K562 (cell line): ENCODE measurements at regions not wholly inside any gene's neighbourhood (a gene's known extent, or its start where the extent isn't known, plus 50 kb on each side); places are given as distances from the start of the nearest gene placed in this dataset.

Source experiments
- ATAC-seq: fragments of 200-7000 bp; cut with Tn5 transposase; 3 replicates; pipeline ENCODE4 v1.9.1; 2020; ENCODE audit warnings: moderate library complexity
- BruUV-seq: library from RNA; stranded (reverse); fragments of 400-500 nt; replicated peaks from 2 replicates; lab custom pipeline; 2021; lab: Mats Ljungman, UMichigan
- CTCF ChIA-PET: fragments of 300-600 bp; formaldehyde crosslinking; extraction: SDS; loops from one replicate; lab custom pipeline; 2021; ENCODE audit warnings: low intra/inter-chr PET ratio; lab: Yijun Ruan, JAX
- POLR2A ChIA-PET: fragments of 300-600, 350-650 bp; sonication (Branson Sonifier 250); formaldehyde crosslinking; extraction: SDS; loops from one replicate; lab custom pipeline; 2021; ENCODE audit warnings: antibody characterized with exemption, inconsistent platforms; lab: Yijun Ruan, JAX
- DNase-seq, 4 experiments: peaks; one replicate each; pipeline versions ENCODE4 v3.0.0 to v3.0.0-alpha.2; 2011 to 2018; ENCODE audit warnings: low spot score in 3 of 4, mixed read lengths in 3 of 4; ENCODE audit errors: extremely low read depth in 1 of 4
- FAIRE-seq: peaks from 2 replicates; lab custom pipeline; 2011; peaks lifted over from hg19 to GRCh38; lab: Jason Lieb, UNC
- H2AFZ ChIP-seq: 2 replicates; pipeline ENCODE4 v1.6.0; 2011; ENCODE audit warnings: low read depth, low read length, control low read depth, inconsistent platforms
- H3K27ac ChIP-seq: fragments of 200-600 bp; 3 replicates; pipeline ENCODE4 v1.8.0; 2011; ENCODE audit warnings: low read depth, mild to moderate bottlenecking, control low read depth, inconsistent platforms, low read length, moderate library complexity, mixed read lengths; ENCODE audit errors: extremely low read depth
- H3K27me3 ChIP-seq, 2 experiments: fragments of 300-600 bp in 1 of 2; 2 replicates in 1 of 2; 3 replicates in 1 of 2; pipeline versions ENCODE4 v1.6.0 to v1.8.0; 2011; ENCODE audit warnings: inconsistent platforms in 2 of 2, low read length in 2 of 2, mild to moderate bottlenecking in 1 of 2, mixed read lengths in 1 of 2, moderate library complexity in 1 of 2; ENCODE audit not compliant: control insufficient read depth in 2 of 2, insufficient read depth in 2 of 2
- H3K36me3 ChIP-seq: fragments of 300-600 bp; 3 replicates; pipeline ENCODE4 v1.8.0; 2011; ENCODE audit warnings: mild to moderate bottlenecking, low read length, inconsistent platforms; ENCODE audit not compliant: control insufficient read depth, insufficient read depth
- H3K4me1 ChIP-seq, 2 experiments: fragments of 200-600 bp in 1 of 2; replicated peaks in 1 of 2; 2 replicates in 1 of 2; 3 replicates in 1 of 2; pipeline versions ENCODE4 v1.5.1 to v1.8.0; 2011; ENCODE audit warnings: inconsistent platforms in 2 of 2, low read length in 2 of 2, mild to moderate bottlenecking in 1 of 2, mixed read lengths in 1 of 2, moderate library complexity in 1 of 2; ENCODE audit not compliant: control insufficient read depth in 2 of 2, insufficient read depth in 2 of 2
- H3K4me2 ChIP-seq: 2 replicates; pipeline ENCODE4 v1.6.1; 2011; ENCODE audit warnings: low read length, control low read depth, inconsistent platforms, mixed read lengths; ENCODE audit not compliant: insufficient read depth
- H3K4me3 ChIP-seq: fragments of 200-600 bp; sonication (generic), shearing (Covaris generic); 2 replicates; pipeline ENCODE4 v1.5.1; 2016; ENCODE audit warnings: control low read depth, inconsistent platforms
- H3K79me2 ChIP-seq: fragments of 200-600 bp; 3 replicates; pipeline ENCODE4 v1.8.0; 2011; ENCODE audit warnings: low read length, inconsistent platforms; ENCODE audit not compliant: control insufficient read depth, insufficient read depth
- H3K9ac ChIP-seq, 2 experiments: 2 replicates each; pipeline versions ENCODE4 v1.6.0 to v1.6.1; 2011; ENCODE audit warnings: low read depth in 2 of 2, low read length in 2 of 2, control low read depth in 1 of 2, inconsistent platforms in 1 of 2, mild to moderate bottlenecking in 1 of 2, mixed read lengths in 1 of 2; ENCODE audit not compliant: insufficient read depth in 1 of 2
- H3K9me1 ChIP-seq: one replicate; pipeline ENCODE4 v1.6.0; 2011; ENCODE audit warnings: inconsistent platforms, mild to moderate bottlenecking, low read length, moderate library complexity; ENCODE audit not compliant: control insufficient read depth, insufficient read depth
- H3K9me3 ChIP-seq: replicated peaks from 2 replicates; pipeline ENCODE4 v1.5.1; 2011; ENCODE audit warnings: low read depth, low read length, inconsistent platforms; ENCODE audit not compliant: control insufficient read depth, insufficient read depth
- H4K20me1 ChIP-seq: replicated peaks from 2 replicates; pipeline ENCODE4 v1.6.1; 2011; ENCODE audit warnings: low read length, inconsistent platforms, mixed read lengths; ENCODE audit not compliant: control insufficient read depth, insufficient read depth
- CEBPB ChIP-seq: fragments of 450-650 bp; IDR thresholded peaks from 2 replicates; pipeline ENCODE4 v1.6.1; 2016; ENCODE audit warnings: missing genetic modification characterization, missing compliant biosample characterization
- GMEB1 ChIP-seq: fragments of 250-450 bp; sonication (Bioruptor Pico); IDR thresholded peaks from 2 replicates; pipeline ENCODE4 v1.4.0; 2020; ENCODE audit warnings: mild to moderate bottlenecking
- GTF2F1 ChIP-seq: IDR thresholded peaks from 2 replicates; pipeline ENCODE4 v1.6.1; 2011; ENCODE audit warnings: low read depth, low read length, improper control_type of control experiment
- HMBOX1 ChIP-seq: sonication (generic); IDR thresholded peaks from 2 replicates; pipeline ENCODE4 v1.6.1; 2016
- IFI16 ChIP-seq: fragments of 250-450 bp; sonication (Bioruptor Pico); IDR thresholded peaks from 2 replicates; pipeline ENCODE4 v2.1.2; 2022; ENCODE audit warnings: mild to moderate bottlenecking, inconsistent platforms
- MYC ChIP-seq, 2 experiments: fragments of 250-450 bp in 1 of 2; sonication (Bioruptor Pico) in 1 of 2; IDR thresholded peaks; 2 replicates each; pipeline versions ENCODE4 v1.5.1 to v1.6.1; 2012 to 2021; ENCODE audit warnings: low read depth in 2 of 2, borderline replicate concordance in 1 of 2, improper control_type of control experiment in 1 of 2, low read length in 1 of 2, mild to moderate bottlenecking in 1 of 2, moderate library complexity in 1 of 2
- NCOR1 ChIP-seq: fragments of 450-650 bp; IDR thresholded peaks from 2 replicates; pipeline ENCODE4 v1.6.1; 2016; ENCODE audit warnings: mild to moderate bottlenecking, moderate library complexity
- NRF1 ChIP-seq, 2 experiments: fragments of 450-650 bp; IDR thresholded peaks in 1 of 2; conservative IDR thresholded peaks in 1 of 2; 2 replicates each; pipeline ENCODE4 v1.6.1; 2014; ENCODE audit warnings: mild to moderate bottlenecking in 2 of 2
- POLR2H ChIP-seq: IDR thresholded peaks from 2 replicates; pipeline ENCODE4 v1.6.1; 2016; ENCODE audit warnings: missing genetic modification characterization, low read depth, mild to moderate bottlenecking, control low read depth, missing compliant biosample characterization, moderate library complexity
- RBM25 ChIP-seq: fragments of 200-400 bp; formaldehyde crosslinking; IDR thresholded peaks from 2 replicates; pipeline ENCODE4 v1.6.1; 2018; ENCODE audit warnings: low read length, low read depth, moderate library complexity; ENCODE audit not compliant: severe bottlenecking
- TEAD2 ChIP-seq: fragments of 450-650 bp; IDR thresholded peaks from 2 replicates; pipeline ENCODE4 v1.6.1; 2016; ENCODE audit warnings: missing genetic modification characterization, control low read depth, missing compliant biosample characterization
- THRAP3 ChIP-seq: fragments of 450-650 bp; IDR thresholded peaks from 2 replicates; pipeline ENCODE4 v1.6.1; 2016; ENCODE audit warnings: mild to moderate bottlenecking, inconsistent platforms, borderline replicate concordance
- ZC3H11A ChIP-seq: IDR thresholded peaks from 2 replicates; pipeline ENCODE4 v1.6.1; 2012; ENCODE audit warnings: low read depth, low read length, improper control_type of control experiment
- ZKSCAN8 ChIP-seq: fragments of 200-800 bp; sonication (Bioruptor generic); IDR thresholded peaks from 2 replicates; pipeline ENCODE4 v1.6.1; 2016; ENCODE audit warnings: missing genetic modification characterization, missing compliant biosample characterization
- ZNF165 ChIP-seq: fragments of 250-450 bp; sonication (Bioruptor Pico); IDR thresholded peaks from 2 replicates; pipeline ENCODE4 v1.4.0; 2020; ENCODE audit warnings: borderline replicate concordance
- WGBS: fragments of 100-300 bp; shearing (Covaris generic); methylation state at CpG from one replicate; pipeline ENCODE4 v1.1.6; 2016; ENCODE audit warnings: low coverage, mixed read lengths; ENCODE audit not compliant: insufficient coverage; ENCODE audit errors: missing lambda C conversion rate; 5-methylcytosine and 5-hydroxymethylcytosine counted together
- in situ Hi-C: fragments of 300-500 bp; cut with MboI; formaldehyde crosslinking; loops from 4 replicates; pipeline ENCODE4 v1.15.0; 2018; ENCODE audit warnings: inconsistent platforms, mixed read lengths
- intact Hi-C: fragments of 100-400 bp; cut with micrococcal nuclease; formaldehyde crosslinking; loops from 2 replicates; pipeline ENCODE4 v1.14.2; 2022

- Histone ChIP-seq H3K4me2 (no peak overlapping the region), H3K27ac (no peak overlapping the region), H2AFZ (no peak overlapping the region), H3K4me1 (no peaks in the 10 kb centered on the region), H3K9ac (no peak overlapping the region), H3K9me3 (no peaks in the 10 kb centered on the region), H3K36me3 (no peaks in the 10 kb centered on the region), H3K27me3 (peaks cover 0 to 2% of the 10 kb centered on the region in 2 experiments; a peak in 1 of 5 replicates), H3K79me2 (no peaks in the 10 kb centered on the region), H3K9me1 (no peaks in the 10 kb centered on the region)
- intact Hi-C loops: no loop called here
- WGBS: 0% methylated on average over 4 of the region's 4 CpGs
- BruUV-seq: no TSS peak
- no peak for DNase-seq
- no peak for FAIRE-seq
- in situ Hi-C loops: no loop called here
- CTCF ChIA-PET: no interaction called here
- no peak for TF ChIP-seq IFI16
- no peak for TF ChIP-seq POLR2H (tag)
- no peak for TF ChIP-seq NRF1 (conservative IDR thresholded peaks at IDR 0.05 in 1 of 2, IDR thresholded peaks at IDR 0.05 in 1 of 2)
- no peak for TF ChIP-seq THRAP3
- peak; percentile 18 for TF ChIP-seq RBM25
- TF ChIP-seq, all 486 proteins: peak for 1
- H4K20me1 ChIP-seq: no peaks in the 10 kb centered on the region
- POLR2A ChIA-PET: no interaction called here
- no peak overlapping the region for H3K4me3 ChIP-seq
- no peak for ATAC-seq
Measured at GRCh38 chr16:54586474-54587175, 300.0 kb upstream of the IRX3 start.

- WGBS: 2% methylated on average over 14 of the region's 14 CpGs
- intact Hi-C loops: no loop called here
- no peak for ATAC-seq
- no TSS peak for BruUV-seq
- H3K4me3 ChIP-seq: no peak overlapping the region
- in situ Hi-C loops: no loop called here
- H3K27me3 ChIP-seq: peaks cover 0 to 2% of the 10 kb centered on the region in 2 experiments; a peak in 1 of 5 replicates
- H3K9me1 ChIP-seq: no peaks in the 10 kb centered on the region
- H3K4me2 ChIP-seq: no peak overlapping the region
- FAIRE-seq: no peak
- no peaks in the 10 kb centered on the region for H3K79me2 ChIP-seq
- H3K36me3 ChIP-seq: no peaks in the 10 kb centered on the region
- no peaks in the 10 kb centered on the region for H3K4me1 ChIP-seq
- H3K9ac ChIP-seq: no peak overlapping the region
- H2AFZ ChIP-seq: no peak overlapping the region
- ChIA-PET POLR2A (interaction anchor here (1.4 kb wide), 1 partner anchor 10 kb away, joined by 5 read pairs; no protein-coding TSS in a partner anchor), CTCF (no interaction called here)
- DNase-seq: no peak
- no peak overlapping the region for H3K27ac ChIP-seq
- no peaks in the 10 kb centered on the region for H4K20me1 ChIP-seq
- H3K9me3 ChIP-seq: no peaks in the 10 kb centered on the region
- TF ChIP-seq NCOR1 (no peak), ZKSCAN8 (no peak), HMBOX1 (no peak), TEAD2 (no peak), GTF2F1 (no peak), GMEB1 (no peak), ZNF165 (no peak), CEBPB (tag) (no peak), ZC3H11A (no peak), MYC (IDR thresholded peaks at IDR 0.05; ENCODE audit: low read depth, low read length) (no peak), MYC (CRISPR knock-in tag; IDR thresholded peaks at IDR 0.05; ENCODE audit: borderline replicate concordance, low read depth) (no peak)
Measured at GRCh38 chr16:54585998-54586340, 299.4 kb upstream of the IRX3 start.
